Head of caudate nucleus (tissue), 42 donors: ENCODE measurements at regions not wholly inside any gene's neighbourhood (a gene's known extent, or its start where the extent isn't known, plus 50 kb on each side); places are given as distances from the start of the nearest gene placed in this dataset.

ENCODE experiments used
- DNase-seq, 42 donors: peaks; one replicate each; pipeline versions ENCODE4 v3.0.0 to v3.0.0-alpha.2; 2020 to 2021; ENCODE audit warnings: mixed read lengths in 7 of 42
- intact Hi-C: fragments of 100-400 bp; cut with DNase I; formaldehyde crosslinking; loops from one replicate; pipeline ENCODE4 v1.15.0; 2022

GRCh38 chr1:193674292-193674944 lies 488.0 kb upstream of the B3GALT2 start:
- intact Hi-C loops = no loop called here
- DNase-seq = no peak

- no peak for DNase-seq
- intact Hi-C loops = no loop called here
Observed at GRCh38 chr1:193666485-193667083, 480.2 kb upstream of the B3GALT2 start.

DNA sequence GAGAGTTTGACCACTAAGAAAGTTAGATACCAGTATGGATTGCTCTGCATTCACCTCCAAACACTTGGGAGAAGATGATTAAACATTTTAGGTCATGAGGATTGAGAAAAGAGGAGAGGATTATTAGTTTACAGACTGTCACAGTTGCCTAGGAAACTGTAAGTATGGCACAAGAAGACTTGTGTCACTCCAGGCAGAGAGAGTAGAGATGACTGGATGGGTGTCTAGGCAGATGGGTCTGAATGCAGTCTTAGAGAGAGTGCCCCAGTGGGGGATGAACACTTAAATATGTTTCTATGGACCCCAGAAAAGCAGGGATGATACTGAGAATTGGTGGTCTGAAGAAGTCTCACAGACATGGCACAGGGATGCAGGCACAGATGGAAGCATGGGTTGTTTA lies 477.6 kb upstream of the B3GALT2 start:
- intact Hi-C loops = no loop called here
- no peak for DNase-seq

- intact Hi-C loops = no loop called here
- DNase-seq = no peak
Observed at GRCh38 chr1:193662030-193662429, 475.6 kb upstream of the B3GALT2 start.

- intact Hi-C loops = no loop called here
- DNase-seq = no peak
Observed at GRCh38 chr1:193661385-193661784, 475.0 kb upstream of the B3GALT2 start.

- no peak for DNase-seq
- intact Hi-C loops = no loop called here
Observed at GRCh38 chr1:193660428-193660827, 474.0 kb upstream of the B3GALT2 start.

GRCh38 chr1:193658691-193659090 lies 472.3 kb upstream of the B3GALT2 start:
- intact Hi-C loops = no loop called here
- DNase-seq = peak in 5 of 42 donors; percentile 2 to 10 (median 6)

DNA sequence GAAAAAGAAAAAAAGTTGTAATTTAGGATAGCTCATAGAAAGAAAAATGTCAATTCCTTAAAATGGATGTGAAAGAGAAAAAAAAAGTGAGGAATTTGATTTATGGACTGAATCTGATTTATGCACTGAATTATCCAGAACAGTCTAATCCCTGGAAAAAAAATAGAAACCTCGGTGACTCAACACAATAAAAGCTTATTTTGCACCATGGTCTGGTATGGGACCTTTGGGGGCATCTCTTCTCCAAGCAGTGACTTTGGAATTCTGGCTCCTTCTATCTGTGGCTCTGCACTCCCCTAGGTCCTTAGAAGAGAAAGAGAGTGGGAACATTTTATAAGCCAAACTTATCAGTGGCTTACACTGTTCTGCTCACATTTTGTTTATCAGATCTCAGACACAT lies 471.7 kb upstream of the B3GALT2 start:
- intact Hi-C loops = no loop called here
- DNase-seq = no peak

DNA sequence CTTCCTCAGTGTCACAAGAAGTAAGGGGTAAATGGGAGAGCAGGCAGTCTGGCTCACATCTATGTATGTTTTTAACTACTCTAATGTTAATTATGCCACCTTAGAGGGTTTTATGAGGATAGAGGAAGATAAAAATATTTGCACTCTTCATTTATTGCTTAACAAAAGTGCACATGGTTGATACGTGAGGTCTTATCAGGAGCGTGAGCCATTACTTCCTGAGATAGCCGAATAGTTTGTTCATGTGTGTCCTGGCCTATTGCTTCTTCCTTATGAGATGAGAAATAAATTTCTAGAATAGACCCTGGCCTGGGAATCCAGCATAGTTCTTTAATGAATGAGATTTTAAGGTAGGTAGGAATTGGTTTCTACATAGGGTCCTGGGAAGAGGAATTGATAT lies 471.1 kb upstream of the B3GALT2 start:
- DNase-seq = no peak
- intact Hi-C loops = no loop called here

DNA sequence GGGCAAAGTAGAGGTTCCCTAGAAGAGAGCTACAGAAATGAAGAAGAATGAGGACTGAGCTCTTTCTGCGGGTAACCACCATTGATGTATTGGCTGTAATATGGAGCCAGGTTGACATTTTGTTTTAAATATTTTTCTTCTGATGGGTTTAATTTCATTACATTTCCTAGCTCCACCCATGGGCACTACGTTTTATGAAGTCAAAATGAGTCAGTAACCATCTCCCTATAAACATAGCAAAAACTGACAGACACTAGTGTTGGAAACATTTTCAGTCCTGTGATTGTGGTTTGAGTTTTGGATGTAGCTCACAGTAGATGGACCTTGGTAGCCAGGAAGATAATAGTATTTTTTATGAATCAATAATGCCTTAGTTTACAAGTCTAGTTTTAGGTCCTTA lies 470.4 kb upstream of the B3GALT2 start:
- intact Hi-C loops = no loop called here
- no peak for DNase-seq

GRCh38 chr1:193654951-193655735 lies 468.7 kb upstream of the B3GALT2 start:
- intact Hi-C loops = no loop called here
- DNase-seq = no peak

DNA sequence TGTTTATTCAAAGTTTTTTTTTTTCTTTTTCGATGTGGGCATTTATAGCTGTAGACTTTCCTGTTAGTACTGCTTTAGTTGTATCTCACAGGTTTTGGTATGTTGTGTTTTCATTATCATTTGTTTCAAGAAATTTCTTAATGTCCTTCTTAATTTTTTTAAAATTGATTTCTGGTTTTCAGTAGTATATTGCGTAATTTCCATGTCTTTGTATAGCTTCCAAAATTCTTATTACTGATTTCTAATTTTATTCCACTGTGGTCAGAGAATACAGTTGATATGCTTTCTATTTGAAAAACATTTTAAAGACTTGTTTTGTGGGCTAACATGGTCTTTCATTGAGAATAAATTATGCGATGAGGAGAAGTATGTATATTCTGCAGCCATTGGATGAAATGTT lies 463.2 kb upstream of the B3GALT2 start:
- intact Hi-C loops = no loop called here
- no peak for DNase-seq

GRCh38 chr1:193634876-193635275 lies 448.5 kb upstream of the B3GALT2 start:
- intact Hi-C loops = no loop called here
- no peak for DNase-seq

GRCh38 chr1:193634470-193634869 lies 448.1 kb upstream of the B3GALT2 start:
- no peak for DNase-seq
- intact Hi-C loops = no loop called here

DNA sequence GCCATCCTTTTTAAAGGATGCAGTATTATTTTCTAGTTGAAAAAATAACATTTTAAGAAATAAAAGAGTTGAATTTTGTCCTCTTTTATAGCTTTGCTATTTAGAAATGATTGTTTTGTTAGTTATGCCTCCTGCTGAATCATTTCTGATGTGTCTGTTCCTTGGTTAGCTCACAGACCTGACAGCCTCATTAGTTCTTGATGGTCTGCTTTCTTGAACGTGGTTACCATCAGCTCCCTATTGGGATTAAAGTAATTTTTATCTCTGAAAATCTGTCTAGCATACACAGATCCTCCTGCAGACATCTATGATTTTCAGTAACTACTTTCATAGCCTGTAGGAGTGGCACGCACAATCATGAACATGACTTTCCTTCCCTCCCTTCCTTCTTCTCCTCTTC lies 447.6 kb upstream of the B3GALT2 start:
- intact Hi-C loops = no loop called here
- no peak for DNase-seq

- intact Hi-C loops = no loop called here
- no peak for DNase-seq
Observed at GRCh38 chr1:193633093-193633492, 446.7 kb upstream of the B3GALT2 start.

- DNase-seq = no peak
- intact Hi-C loops = no loop called here
Observed at GRCh38 chr1:193631306-193631705, 444.9 kb upstream of the B3GALT2 start.

- no peak for DNase-seq
- intact Hi-C loops = no loop called here
Observed at GRCh38 chr1:193629875-193630274, 443.5 kb upstream of the B3GALT2 start.

DNA sequence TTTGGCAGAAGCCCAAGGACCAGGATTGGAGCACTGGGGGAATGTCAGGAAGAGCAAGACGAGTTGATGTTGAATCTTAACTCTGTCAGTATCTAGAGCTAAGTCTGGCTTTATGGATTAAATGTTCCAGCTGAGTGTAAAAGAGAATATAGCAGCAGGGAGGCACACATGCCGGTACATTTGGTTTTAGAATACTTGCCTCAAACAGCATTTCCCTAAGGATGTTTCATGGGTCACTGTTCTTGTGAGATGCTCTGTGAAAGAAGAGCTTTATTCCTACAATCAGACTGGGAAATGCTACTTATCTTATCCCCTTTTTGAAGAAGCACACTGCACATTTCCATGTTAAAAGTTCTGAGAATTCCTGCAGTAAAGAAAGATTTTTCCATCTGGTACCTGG lies 440.3 kb upstream of the B3GALT2 start:
- DNase-seq = no peak
- intact Hi-C loops = no loop called here

DNA sequence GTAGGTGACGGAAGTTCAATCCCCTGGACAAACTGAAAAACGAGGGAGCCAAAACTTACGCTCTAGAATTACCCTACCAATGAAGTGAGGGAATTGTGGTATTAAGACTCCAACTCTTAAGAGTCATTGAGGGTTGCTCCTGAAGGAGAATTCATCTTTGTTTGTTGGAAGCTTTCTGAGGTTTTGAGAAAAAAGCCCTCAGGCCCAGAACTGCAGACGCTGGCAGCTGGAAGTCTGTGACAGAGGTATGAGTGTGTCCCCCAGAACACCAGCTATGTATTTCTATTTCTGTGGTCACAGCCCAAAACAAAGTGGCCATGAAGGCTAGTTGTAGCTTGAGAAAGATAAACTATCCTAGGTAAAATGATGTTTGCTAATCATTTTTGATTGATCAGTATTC lies 438.8 kb upstream of the B3GALT2 start:
- DNase-seq = no peak
- intact Hi-C loops = no loop called here

DNA sequence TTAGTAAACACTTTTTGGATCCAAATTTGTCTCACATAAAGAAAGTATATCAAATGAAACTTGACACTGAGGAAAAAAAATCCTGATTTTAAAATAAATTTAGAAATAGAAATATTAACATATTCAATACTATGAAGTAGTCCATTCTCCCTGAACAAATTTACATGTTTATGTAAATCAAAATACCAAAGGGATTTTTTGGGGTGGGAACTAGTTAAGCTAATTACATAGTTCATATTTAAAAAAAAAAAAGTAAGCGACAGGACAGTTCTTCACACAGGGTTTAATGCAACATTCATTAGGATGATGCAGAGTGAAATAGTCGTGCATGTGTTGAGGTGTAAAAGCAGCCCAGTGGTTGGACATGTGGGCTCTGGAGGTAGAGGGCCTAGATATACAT lies 433.5 kb upstream of the B3GALT2 start:
- intact Hi-C loops = no loop called here

More for the DNA sequence above, 433.5 kb upstream of the B3GALT2 start:
- DNase-seq = no peak
